Hematopoietic multipotent progenitor cell treated with erythropoietin and hydrocortisone succinate and interleukin-3 and kit ligand, for 8 days (in vitro differentiated cells): ENCODE measurements at regions not wholly inside any gene's neighbourhood (a gene's known extent, or its start where the extent isn't known, plus 50 kb on each side); places are given as distances from the start of the nearest gene placed in this dataset.

Source experiments
- DNase-seq: peaks from one replicate; pipeline ENCODE4 v3.0.0-alpha.2; 2015

GRCh38 chr6:56708810-56709597 is 66.3 kb upstream of the DST start:
- peak; percentile 63 for DNase-seq

- DNase-seq, result no peak
Measured at GRCh38 chr6:56706981-56707726, 64.5 kb upstream of the DST start.

- DNase-seq, result peak; percentile 34
Measured at GRCh38 chr6:56699066-56699654, 56.5 kb upstream of the DST start.

- no peak for DNase-seq
Measured at GRCh38 chr6:56695702-56696101, 53.0 kb upstream of the DST start.

- DNase-seq, result no peak
Measured at GRCh38 chr6:56694002-56694401, 51.3 kb upstream of the DST start.

GRCh38 chr6:56693246-56693607 is 50.5 kb upstream of the DST start:
- DNase-seq, result no peak

- no peak for DNase-seq
Measured at GRCh38 chr6:56692523-56693245, 50.0 kb upstream of the DST start.
